ENCODE measurements at regions not wholly inside any gene's neighbourhood (a gene's known extent, or its start where the extent isn't known, plus 50 kb on each side); places are given as distances from the start of the nearest gene placed in this dataset.

DNA sequence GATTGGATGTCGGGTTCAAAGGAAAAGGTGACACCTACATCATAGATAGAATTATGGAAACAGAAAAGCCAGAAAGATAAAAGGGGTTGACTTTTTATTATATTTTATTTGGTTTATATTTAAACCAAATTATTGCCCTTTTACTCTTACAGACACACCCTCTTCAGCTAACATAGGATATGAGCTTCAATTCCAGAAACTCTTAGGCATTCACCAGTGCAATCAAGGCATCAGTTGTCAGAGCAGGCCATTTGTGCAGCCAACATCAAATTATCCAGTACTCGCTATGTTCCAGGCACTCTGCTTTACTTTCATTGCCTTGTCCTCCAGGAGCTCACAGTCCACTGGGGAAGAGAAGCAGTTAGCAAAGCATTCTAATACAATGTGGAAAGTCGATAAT is 347.5 kb downstream of the TFEC start:
- H4K5ac ChIP-seq (ENCODE audit: low read length) = no peak overlapping the region
- H3K27ac ChIP-seq (ENCODE audit: low read depth, low read length) = no peak overlapping the region
- no CpG with 5 or more reads among the region's 3 CpGs for WGBS (ENCODE audit: extremely low coverage, insufficient coverage, low lambda C conversion rate)
- no peaks in the 10 kb centered on the region for H3K4me1 ChIP-seq (ENCODE audit: control insufficient read depth, low read depth, low read length)
- no peak overlapping the region for H2AK5ac ChIP-seq (ENCODE audit: low read length)
- no peaks in the 10 kb centered on the region for H3K79me2 ChIP-seq (ENCODE audit: control insufficient read depth, insufficient read depth, low read length)
- H3K79me1 ChIP-seq (ENCODE audit: low read length) = no peaks in the 10 kb centered on the region
- H2BK15ac ChIP-seq (replicated peaks; ENCODE audit: low read depth) = no peak overlapping the region
- no peak overlapping the region for H3K4ac ChIP-seq (ENCODE audit: low read depth, low read length)
- H4K8ac ChIP-seq (ENCODE audit: low read depth, low read length) = no peak overlapping the region
- no peaks in the 10 kb centered on the region for H3K27me3 ChIP-seq (ENCODE audit: insufficient read depth, low read length, poor library complexity)
- no peak overlapping the region for H2BK120ac ChIP-seq (ENCODE audit: low read depth, low read length)
- DNase-seq = no peak
- H3K4me2 ChIP-seq (ENCODE audit: low read length) = no peak overlapping the region
- no peak overlapping the region for H3K18ac ChIP-seq (ENCODE audit: low read length)
- no peak overlapping the region for H3K9ac ChIP-seq (ENCODE audit: low read length)
- H3K4me3 ChIP-seq (ENCODE audit: low read length) = no peak overlapping the region
- H3K56ac ChIP-seq (ENCODE audit: low read length) = no peak overlapping the region
- no peak overlapping the region for H3K23ac ChIP-seq (ENCODE audit: low read length)
- H2BK5ac ChIP-seq (ENCODE audit: low read length) = no peak overlapping the region
- H3K36me3 ChIP-seq (ENCODE audit: control insufficient read depth, insufficient read depth, low read length) = no peaks in the 10 kb centered on the region

DNA sequence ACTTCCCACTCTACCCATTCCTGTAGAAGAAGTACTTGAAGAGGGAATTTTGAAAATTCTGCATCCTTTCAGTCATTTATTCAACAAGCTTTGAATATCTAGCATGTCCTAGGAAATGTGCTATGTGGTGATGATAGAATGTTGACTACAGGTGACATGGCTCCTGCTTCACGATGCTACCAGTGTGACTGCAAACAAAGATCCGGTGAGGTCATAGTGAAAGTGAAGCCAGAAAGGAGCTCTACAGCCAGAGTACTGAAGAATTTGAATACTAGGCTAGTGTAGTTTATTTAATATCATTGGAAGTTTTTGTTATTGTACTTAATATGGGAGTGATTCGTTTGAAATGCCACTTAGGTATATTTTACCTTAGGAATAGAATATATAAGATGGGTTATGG is 348.1 kb downstream of the TFEC start:
- no peak overlapping the region for H3K27ac ChIP-seq (ENCODE audit: low read depth, low read length)
- H2AK5ac ChIP-seq (ENCODE audit: low read length) = no peak overlapping the region
- no peaks in the 10 kb centered on the region for H3K4me1 ChIP-seq (ENCODE audit: control insufficient read depth, low read depth, low read length)
- H2BK5ac ChIP-seq (ENCODE audit: low read length) = no peak overlapping the region
- H3K4me2 ChIP-seq (ENCODE audit: low read length) = no peak overlapping the region
- no peaks in the 10 kb centered on the region for H3K27me3 ChIP-seq (ENCODE audit: insufficient read depth, low read length, poor library complexity)
- H3K23ac ChIP-seq (ENCODE audit: low read length) = no peak overlapping the region
- WGBS (ENCODE audit: extremely low coverage, insufficient coverage, low lambda C conversion rate) = 100% methylated on average over 1 of the region's 3 CpGs
- no peak overlapping the region for H3K18ac ChIP-seq (ENCODE audit: low read length)
- H3K56ac ChIP-seq (ENCODE audit: low read length) = no peak overlapping the region
- no peak overlapping the region for H2BK15ac ChIP-seq (replicated peaks; ENCODE audit: low read depth)
- H3K79me1 ChIP-seq (ENCODE audit: low read length) = no peaks in the 10 kb centered on the region
- H3K79me2 ChIP-seq (ENCODE audit: control insufficient read depth, insufficient read depth, low read length) = no peaks in the 10 kb centered on the region
- no peaks in the 10 kb centered on the region for H3K36me3 ChIP-seq (ENCODE audit: control insufficient read depth, insufficient read depth, low read length)
- H3K4me3 ChIP-seq (ENCODE audit: low read length) = no peak overlapping the region
- H4K5ac ChIP-seq (ENCODE audit: low read length) = no peak overlapping the region
- no peak overlapping the region for H2BK120ac ChIP-seq (ENCODE audit: low read depth, low read length)
- H3K4ac ChIP-seq (ENCODE audit: low read depth, low read length) = no peak overlapping the region
- H4K8ac ChIP-seq (ENCODE audit: low read depth, low read length) = no peak overlapping the region
- no peak overlapping the region for H3K9ac ChIP-seq (ENCODE audit: low read length)
- DNase-seq = no peak

DNA sequence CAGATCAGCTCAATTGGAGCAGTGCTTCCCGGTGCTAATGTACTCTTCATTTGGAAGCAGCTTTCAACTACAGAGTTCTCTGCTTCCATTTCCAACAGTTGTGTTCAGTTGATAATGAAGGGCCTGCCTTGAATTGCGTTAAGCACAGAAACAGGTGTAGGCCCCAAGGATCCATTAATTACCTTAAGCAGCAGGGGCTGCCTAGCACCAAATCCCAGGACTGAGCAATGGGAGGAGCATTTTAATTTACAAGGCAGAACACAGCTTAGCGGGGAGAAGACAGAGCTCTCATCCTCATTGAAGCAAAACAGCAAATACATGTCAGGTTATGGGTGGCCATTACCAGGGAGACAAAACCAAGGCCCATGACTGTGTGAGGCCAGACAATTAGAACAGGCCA is 349.6 kb downstream of the TFEC start:
- Histone ChIP-seq H4K8ac (ENCODE audit: low read depth, low read length) (no peak overlapping the region), H2AK5ac (ENCODE audit: low read length) (no peak overlapping the region), H3K4me3 (ENCODE audit: low read length) (no peak overlapping the region), H2BK5ac (ENCODE audit: low read length) (no peak overlapping the region), H2BK120ac (ENCODE audit: low read depth, low read length) (no peak overlapping the region), H3K79me1 (ENCODE audit: low read length) (no peaks in the 10 kb centered on the region), H3K23ac (ENCODE audit: low read length) (no peak overlapping the region), H3K79me2 (ENCODE audit: control insufficient read depth, insufficient read depth, low read length) (no peaks in the 10 kb centered on the region), H3K4me2 (ENCODE audit: low read length) (no peak overlapping the region), H3K4ac (ENCODE audit: low read depth, low read length) (no peak overlapping the region), H3K56ac (ENCODE audit: low read length) (no peak overlapping the region), H3K27ac (ENCODE audit: low read depth, low read length) (peak overlapping the region; percentile 2), H2BK15ac (replicated peaks; ENCODE audit: low read depth) (no peak overlapping the region), H4K5ac (ENCODE audit: low read length) (no peak overlapping the region), H3K4me1 (ENCODE audit: control insufficient read depth, low read depth, low read length) (no peaks in the 10 kb centered on the region), H3K27me3 (ENCODE audit: insufficient read depth, low read length, poor library complexity) (no peaks in the 10 kb centered on the region), H3K9ac (ENCODE audit: low read length) (no peak overlapping the region), H3K36me3 (ENCODE audit: control insufficient read depth, insufficient read depth, low read length) (no peaks in the 10 kb centered on the region), H3K18ac (ENCODE audit: low read length) (no peak overlapping the region)
- DNase-seq = peak; percentile 53
- no CpG with 5 or more reads among the region's 3 CpGs for WGBS (ENCODE audit: extremely low coverage, insufficient coverage, low lambda C conversion rate)

DNA sequence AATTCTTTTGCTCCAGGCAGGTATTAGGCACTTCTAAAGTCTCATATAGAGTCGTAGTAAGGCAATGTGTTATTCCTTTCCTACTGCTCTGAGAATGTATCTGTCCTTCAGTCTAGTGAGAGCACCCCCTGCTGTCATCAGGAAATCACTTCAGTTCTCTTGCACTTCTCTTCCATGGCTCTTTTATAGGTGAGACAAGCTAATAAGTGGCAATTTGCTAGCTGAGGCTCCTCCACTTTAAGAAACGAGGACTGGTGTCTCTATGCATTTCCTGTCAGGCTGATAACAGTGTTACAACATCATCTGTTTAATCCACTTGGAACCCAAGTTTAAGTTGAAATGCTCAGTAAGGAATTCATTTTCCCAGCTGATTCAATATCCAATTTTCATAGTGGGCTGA is 350.6 kb downstream of the TFEC start:
- no peak overlapping the region for H3K18ac ChIP-seq (ENCODE audit: low read length)
- no peak overlapping the region for H2AK5ac ChIP-seq (ENCODE audit: low read length)
- no CpG with 5 or more reads among the region's 2 CpGs for WGBS (ENCODE audit: extremely low coverage, insufficient coverage, low lambda C conversion rate)
- H2BK120ac ChIP-seq (ENCODE audit: low read depth, low read length) = no peak overlapping the region
- no peaks in the 10 kb centered on the region for H3K36me3 ChIP-seq (ENCODE audit: control insufficient read depth, insufficient read depth, low read length)
- H3K23ac ChIP-seq (ENCODE audit: low read length) = no peak overlapping the region
- H3K56ac ChIP-seq (ENCODE audit: low read length) = no peak overlapping the region
- H3K4me2 ChIP-seq (ENCODE audit: low read length) = no peak overlapping the region
- no peak overlapping the region for H3K4me3 ChIP-seq (ENCODE audit: low read length)
- H2BK15ac ChIP-seq (replicated peaks; ENCODE audit: low read depth) = no peak overlapping the region
- no peak overlapping the region for H2BK5ac ChIP-seq (ENCODE audit: low read length)
- DNase-seq = peak; percentile 90
- H3K9ac ChIP-seq (ENCODE audit: low read length) = no peak overlapping the region
- no peaks in the 10 kb centered on the region for H3K79me2 ChIP-seq (ENCODE audit: control insufficient read depth, insufficient read depth, low read length)
- H3K79me1 ChIP-seq (ENCODE audit: low read length) = no peaks in the 10 kb centered on the region
- no peak overlapping the region for H4K5ac ChIP-seq (ENCODE audit: low read length)
- no peaks in the 10 kb centered on the region for H3K27me3 ChIP-seq (ENCODE audit: insufficient read depth, low read length, poor library complexity)
- H3K4ac ChIP-seq (ENCODE audit: low read depth, low read length) = no peak overlapping the region
- no peak overlapping the region for H3K27ac ChIP-seq (ENCODE audit: low read depth, low read length)
- H3K4me1 ChIP-seq (ENCODE audit: control insufficient read depth, low read depth, low read length) = no peaks in the 10 kb centered on the region
- H4K8ac ChIP-seq (ENCODE audit: low read depth, low read length) = no peak overlapping the region

DNA sequence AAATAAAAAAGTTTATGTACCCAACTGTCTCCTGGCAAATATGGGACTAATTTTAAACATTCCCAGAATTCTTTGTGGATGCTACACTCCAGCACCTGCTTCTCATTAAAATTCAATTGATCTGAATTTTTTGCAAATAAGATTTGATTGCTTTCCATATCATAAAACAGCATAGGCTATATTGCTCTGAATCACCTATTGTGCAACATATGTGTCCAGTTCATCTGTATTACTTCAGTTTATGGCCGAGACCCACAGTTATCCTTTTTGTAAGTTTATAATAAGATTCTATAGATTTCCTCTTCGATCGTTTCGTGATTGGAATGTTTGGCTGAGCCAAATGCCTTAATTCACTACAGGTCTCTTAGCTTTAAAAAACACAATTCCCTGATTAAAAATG is 351.1 kb downstream of the TFEC start:
- Histone ChIP-seq H3K4me2 (ENCODE audit: low read length) (no peak overlapping the region), H2BK15ac (replicated peaks; ENCODE audit: low read depth) (no peak overlapping the region), H3K79me2 (ENCODE audit: control insufficient read depth, insufficient read depth, low read length) (no peaks in the 10 kb centered on the region), H2AK5ac (ENCODE audit: low read length) (no peak overlapping the region), H4K8ac (ENCODE audit: low read depth, low read length) (no peak overlapping the region), H2BK120ac (ENCODE audit: low read depth, low read length) (no peak overlapping the region), H2BK5ac (ENCODE audit: low read length) (no peak overlapping the region), H3K9ac (ENCODE audit: low read length) (no peak overlapping the region), H3K27ac (ENCODE audit: low read depth, low read length) (no peak overlapping the region), H3K23ac (ENCODE audit: low read length) (no peak overlapping the region), H3K56ac (ENCODE audit: low read length) (no peak overlapping the region), H3K4me3 (ENCODE audit: low read length) (no peak overlapping the region), H3K4ac (ENCODE audit: low read depth, low read length) (no peak overlapping the region), H4K5ac (ENCODE audit: low read length) (no peak overlapping the region), H3K36me3 (ENCODE audit: control insufficient read depth, insufficient read depth, low read length) (no peaks in the 10 kb centered on the region), H3K18ac (ENCODE audit: low read length) (no peak overlapping the region), H3K27me3 (ENCODE audit: insufficient read depth, low read length, poor library complexity) (no peaks in the 10 kb centered on the region), H3K79me1 (ENCODE audit: low read length) (no peaks in the 10 kb centered on the region), H3K4me1 (ENCODE audit: control insufficient read depth, low read depth, low read length) (no peaks in the 10 kb centered on the region)
- no CpG with 5 or more reads among the region's 4 CpGs for WGBS (ENCODE audit: extremely low coverage, insufficient coverage, low lambda C conversion rate)
- no peak for DNase-seq

DNA sequence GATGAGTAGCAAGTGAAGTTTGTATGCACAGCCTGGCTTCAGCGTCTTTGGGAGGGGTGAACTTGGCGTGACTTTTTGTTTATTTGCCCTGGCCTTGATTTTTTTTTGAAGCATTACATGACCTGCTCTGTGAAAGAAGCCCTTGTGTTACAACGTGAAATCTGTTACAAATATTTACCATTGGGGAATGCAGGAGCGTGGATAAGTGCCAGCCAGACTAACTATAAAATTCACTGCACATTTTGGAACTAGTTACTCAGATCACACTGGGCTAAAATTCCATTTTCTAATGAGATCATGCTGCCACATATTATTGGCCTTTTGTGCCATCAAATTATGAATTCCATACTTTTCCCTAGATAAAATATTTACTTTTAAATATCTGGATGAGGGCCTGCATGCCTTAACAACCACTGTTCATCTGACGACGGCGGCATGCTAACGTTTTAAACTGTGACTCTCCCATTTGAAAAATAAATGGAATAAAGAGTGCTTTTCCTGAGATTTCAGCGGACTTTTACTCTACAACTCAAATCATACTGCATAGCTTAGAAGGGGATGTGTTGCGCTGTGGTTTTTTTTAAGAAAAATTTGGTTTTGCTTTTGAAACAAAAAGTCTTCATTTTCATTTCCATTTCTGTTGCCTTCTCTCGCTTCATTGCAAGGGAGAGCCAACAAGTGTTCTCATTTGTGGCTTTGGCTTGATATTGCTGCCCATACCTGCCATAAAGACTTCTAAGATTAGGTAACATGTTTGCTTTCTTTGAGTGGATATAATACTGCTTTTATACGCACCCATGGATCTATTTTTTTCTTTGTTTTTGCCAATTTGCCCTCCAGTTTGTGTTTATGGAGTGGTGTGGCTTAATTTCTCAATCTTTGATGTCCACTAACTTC is 352.2 kb downstream of the TFEC start:
- Histone ChIP-seq H3K27ac (ENCODE audit: low read depth, low read length) (no peak overlapping the region), H3K79me2 (ENCODE audit: control insufficient read depth, insufficient read depth, low read length) (no peaks in the 10 kb centered on the region), H3K4ac (ENCODE audit: low read depth, low read length) (no peak overlapping the region), H4K5ac (ENCODE audit: low read length) (no peak overlapping the region), H2BK15ac (replicated peaks; ENCODE audit: low read depth) (no peak overlapping the region), H2BK120ac (ENCODE audit: low read depth, low read length) (no peak overlapping the region), H3K4me1 (ENCODE audit: control insufficient read depth, low read depth, low read length) (no peaks in the 10 kb centered on the region), H3K36me3 (ENCODE audit: control insufficient read depth, insufficient read depth, low read length) (no peaks in the 10 kb centered on the region), H4K8ac (ENCODE audit: low read depth, low read length) (no peak overlapping the region), H3K23ac (ENCODE audit: low read length) (no peak overlapping the region), H3K18ac (ENCODE audit: low read length) (no peak overlapping the region), H3K79me1 (ENCODE audit: low read length) (no peaks in the 10 kb centered on the region), H3K9ac (ENCODE audit: low read length) (no peak overlapping the region), H3K56ac (ENCODE audit: low read length) (no peak overlapping the region), H2AK5ac (ENCODE audit: low read length) (no peak overlapping the region), H2BK5ac (ENCODE audit: low read length) (no peak overlapping the region), H3K4me3 (ENCODE audit: low read length) (no peak overlapping the region), H3K27me3 (ENCODE audit: insufficient read depth, low read length, poor library complexity) (no peaks in the 10 kb centered on the region), H3K4me2 (ENCODE audit: low read length) (no peak overlapping the region)
- WGBS (ENCODE audit: extremely low coverage, insufficient coverage, low lambda C conversion rate) = no CpG with 5 or more reads among the region's 12 CpGs
- no peak for DNase-seq

Measured in mesendoderm (in vitro differentiated cells).